ENCODE measurements at regions not wholly inside any gene's neighbourhood (a gene's known extent, or its start where the extent isn't known, plus 50 kb on each side); places are given as distances from the start of the nearest gene placed in this dataset.

DNA sequence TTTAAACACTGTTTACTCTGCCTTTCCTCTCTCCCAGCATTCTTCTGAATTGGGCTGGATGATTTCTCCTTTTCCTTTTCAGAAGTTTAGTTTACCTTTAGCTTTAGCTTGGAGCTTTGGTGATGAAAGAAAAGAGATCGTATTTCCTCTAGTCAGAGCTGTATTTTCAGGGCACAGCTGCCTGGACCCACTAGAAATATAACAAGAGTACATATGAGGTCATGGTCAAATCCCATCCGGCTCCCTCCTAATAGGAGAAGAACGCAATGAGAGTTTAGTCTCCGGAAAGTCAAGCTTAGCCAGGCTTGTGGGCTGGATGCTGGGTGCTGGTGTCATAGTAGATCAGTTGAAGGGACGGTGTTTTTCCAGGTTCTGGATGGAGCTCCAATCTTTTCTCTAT is 177.1 kb upstream of the PFN2 start:
- TF ChIP-seq, protein P1, sequence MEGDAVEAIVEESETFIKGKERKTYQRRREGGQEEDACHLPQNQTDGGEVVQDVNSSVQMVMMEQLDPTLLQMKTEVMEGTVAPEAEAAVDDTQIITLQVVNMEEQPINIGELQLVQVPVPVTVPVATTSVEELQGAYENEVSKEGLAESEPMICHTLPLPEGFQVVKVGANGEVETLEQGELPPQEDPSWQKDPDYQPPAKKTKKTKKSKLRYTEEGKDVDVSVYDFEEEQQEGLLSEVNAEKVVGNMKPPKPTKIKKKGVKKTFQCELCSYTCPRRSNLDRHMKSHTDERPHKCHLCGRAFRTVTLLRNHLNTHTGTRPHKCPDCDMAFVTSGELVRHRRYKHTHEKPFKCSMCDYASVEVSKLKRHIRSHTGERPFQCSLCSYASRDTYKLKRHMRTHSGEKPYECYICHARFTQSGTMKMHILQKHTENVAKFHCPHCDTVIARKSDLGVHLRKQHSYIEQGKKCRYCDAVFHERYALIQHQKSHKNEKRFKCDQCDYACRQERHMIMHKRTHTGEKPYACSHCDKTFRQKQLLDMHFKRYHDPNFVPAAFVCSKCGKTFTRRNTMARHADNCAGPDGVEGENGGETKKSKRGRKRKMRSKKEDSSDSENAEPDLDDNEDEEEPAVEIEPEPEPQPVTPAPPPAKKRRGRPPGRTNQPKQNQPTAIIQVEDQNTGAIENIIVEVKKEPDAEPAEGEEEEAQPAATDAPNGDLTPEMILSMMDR (IDR thresholded peaks at IDR 0.05 in 2 of 3, conservative IDR thresholded peaks at IDR 0.05 in 1 of 3; ENCODE audit: control insufficient read depth in 2 of 3, extremely low read depth in 1 of 3, insufficient read depth in 1 of 3, low read depth in 3 of 3, low read length in 3 of 3), result no peak
- TF ChIP-seq SRF (IDR thresholded peaks at IDR 0.05; ENCODE audit: low read depth in 2 of 2, low read length in 2 of 2) (no peak), ZNF274 (IDR thresholded peaks at IDR 0.05; ENCODE audit: insufficient read depth, insufficient read length) (no peak)
- TF ChIP-seq, protein P2, sequence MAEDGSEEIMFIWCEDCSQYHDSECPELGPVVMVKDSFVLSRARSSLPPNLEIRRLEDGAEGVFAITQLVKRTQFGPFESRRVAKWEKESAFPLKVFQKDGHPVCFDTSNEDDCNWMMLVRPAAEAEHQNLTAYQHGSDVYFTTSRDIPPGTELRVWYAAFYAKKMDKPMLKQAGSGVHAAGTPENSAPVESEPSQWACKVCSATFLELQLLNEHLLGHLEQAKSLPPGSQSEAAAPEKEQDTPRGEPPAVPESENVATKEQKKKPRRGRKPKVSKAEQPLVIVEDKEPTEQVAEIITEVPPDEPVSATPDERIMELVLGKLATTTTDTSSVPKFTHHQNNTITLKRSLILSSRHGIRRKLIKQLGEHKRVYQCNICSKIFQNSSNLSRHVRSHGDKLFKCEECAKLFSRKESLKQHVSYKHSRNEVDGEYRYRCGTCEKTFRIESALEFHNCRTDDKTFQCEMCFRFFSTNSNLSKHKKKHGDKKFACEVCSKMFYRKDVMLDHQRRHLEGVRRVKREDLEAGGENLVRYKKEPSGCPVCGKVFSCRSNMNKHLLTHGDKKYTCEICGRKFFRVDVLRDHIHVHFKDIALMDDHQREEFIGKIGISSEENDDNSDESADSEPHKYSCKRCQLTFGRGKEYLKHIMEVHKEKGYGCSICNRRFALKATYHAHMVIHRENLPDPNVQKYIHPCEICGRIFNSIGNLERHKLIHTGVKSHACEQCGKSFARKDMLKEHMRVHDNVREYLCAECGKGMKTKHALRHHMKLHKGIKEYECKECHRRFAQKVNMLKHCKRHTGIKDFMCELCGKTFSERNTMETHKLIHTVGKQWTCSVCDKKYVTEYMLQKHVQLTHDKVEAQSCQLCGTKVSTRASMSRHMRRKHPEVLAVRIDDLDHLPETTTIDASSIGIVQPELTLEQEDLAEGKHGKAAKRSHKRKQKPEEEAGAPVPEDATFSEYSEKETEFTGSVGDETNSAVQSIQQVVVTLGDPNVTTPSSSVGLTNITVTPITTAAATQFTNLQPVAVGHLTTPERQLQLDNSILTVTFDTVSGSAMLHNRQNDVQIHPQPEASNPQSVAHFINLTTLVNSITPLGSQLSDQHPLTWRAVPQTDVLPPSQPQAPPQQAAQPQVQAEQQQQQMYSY (CRISPR knock-in tag; IDR thresholded peaks at IDR 0.05), result no peak
- TF ChIP-seq, protein P3, sequence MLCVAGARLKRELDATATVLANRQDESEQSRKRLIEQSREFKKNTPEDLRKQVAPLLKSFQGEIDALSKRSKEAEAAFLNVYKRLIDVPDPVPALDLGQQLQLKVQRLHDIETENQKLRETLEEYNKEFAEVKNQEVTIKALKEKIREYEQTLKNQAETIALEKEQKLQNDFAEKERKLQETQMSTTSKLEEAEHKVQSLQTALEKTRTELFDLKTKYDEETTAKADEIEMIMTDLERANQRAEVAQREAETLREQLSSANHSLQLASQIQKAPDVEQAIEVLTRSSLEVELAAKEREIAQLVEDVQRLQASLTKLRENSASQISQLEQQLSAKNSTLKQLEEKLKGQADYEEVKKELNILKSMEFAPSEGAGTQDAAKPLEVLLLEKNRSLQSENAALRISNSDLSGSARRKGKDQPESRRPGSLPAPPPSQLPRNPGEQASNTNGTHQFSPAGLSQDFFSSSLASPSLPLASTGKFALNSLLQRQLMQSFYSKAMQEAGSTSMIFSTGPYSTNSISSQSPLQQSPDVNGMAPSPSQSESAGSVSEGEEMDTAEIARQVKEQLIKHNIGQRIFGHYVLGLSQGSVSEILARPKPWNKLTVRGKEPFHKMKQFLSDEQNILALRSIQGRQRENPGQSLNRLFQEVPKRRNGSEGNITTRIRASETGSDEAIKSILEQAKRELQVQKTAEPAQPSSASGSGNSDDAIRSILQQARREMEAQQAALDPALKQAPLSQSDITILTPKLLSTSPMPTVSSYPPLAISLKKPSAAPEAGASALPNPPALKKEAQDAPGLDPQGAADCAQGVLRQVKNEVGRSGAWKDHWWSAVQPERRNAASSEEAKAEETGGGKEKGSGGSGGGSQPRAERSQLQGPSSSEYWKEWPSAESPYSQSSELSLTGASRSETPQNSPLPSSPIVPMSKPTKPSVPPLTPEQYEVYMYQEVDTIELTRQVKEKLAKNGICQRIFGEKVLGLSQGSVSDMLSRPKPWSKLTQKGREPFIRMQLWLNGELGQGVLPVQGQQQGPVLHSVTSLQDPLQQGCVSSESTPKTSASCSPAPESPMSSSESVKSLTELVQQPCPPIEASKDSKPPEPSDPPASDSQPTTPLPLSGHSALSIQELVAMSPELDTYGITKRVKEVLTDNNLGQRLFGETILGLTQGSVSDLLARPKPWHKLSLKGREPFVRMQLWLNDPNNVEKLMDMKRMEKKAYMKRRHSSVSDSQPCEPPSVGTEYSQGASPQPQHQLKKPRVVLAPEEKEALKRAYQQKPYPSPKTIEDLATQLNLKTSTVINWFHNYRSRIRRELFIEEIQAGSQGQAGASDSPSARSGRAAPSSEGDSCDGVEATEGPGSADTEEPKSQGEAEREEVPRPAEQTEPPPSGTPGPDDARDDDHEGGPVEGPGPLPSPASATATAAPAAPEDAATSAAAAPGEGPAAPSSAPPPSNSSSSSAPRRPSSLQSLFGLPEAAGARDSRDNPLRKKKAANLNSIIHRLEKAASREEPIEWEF (IDR thresholded peaks at IDR 0.05; ENCODE audit: insufficient replicate concordance, low read depth, low read length), result no peak
